Neutrophil (primary cell): ENCODE measurements at regions not wholly inside any gene's neighbourhood (a gene's known extent, or its start where the extent isn't known, plus 50 kb on each side); places are given as distances from the start of the nearest gene placed in this dataset.

Experiments used
- H3K27ac ChIP-seq: fragments of 200-600 bp; sonication (generic); 2 replicates; pipeline ENCODE4 v1.5.1; 2016; ENCODE audit warnings: mild to moderate bottlenecking, moderate library complexity
- H3K27me3 ChIP-seq: fragments of 200-600 bp; sonication (generic); 2 replicates; pipeline ENCODE4 v1.6.0; 2016; ENCODE audit warnings: mild to moderate bottlenecking
- H3K36me3 ChIP-seq: fragments of 200-600 bp; sonication (generic); 2 replicates; pipeline ENCODE4 v1.5.1; 2017
- H3K4me1 ChIP-seq, 2 experiments: fragments of 200-600 bp in 1 of 2; sonication (generic) in 1 of 2; 1 replicate in 1 of 2; 2 replicates in 1 of 2; pipeline versions ENCODE4 v1.5.1 to v1.6.1; 2013 to 2016; ENCODE audit warnings: low read depth in 1 of 2, low read length in 1 of 2, mild to moderate bottlenecking in 1 of 2, moderate library complexity in 1 of 2; ENCODE audit not compliant: control insufficient read depth in 1 of 2, insufficient read depth in 1 of 2
- H3K4me3 ChIP-seq, 2 experiments: fragments of 200-600 bp in 1 of 2; sonication (generic) in 1 of 2; 1 replicate in 1 of 2; 2 replicates in 1 of 2; pipeline ENCODE4 v1.5.1; 2013 to 2016; ENCODE audit warnings: low read depth in 1 of 2, low read length in 1 of 2, mild to moderate bottlenecking in 1 of 2, moderate library complexity in 1 of 2
- H3K9me3 ChIP-seq: fragments of 200-600 bp; sonication (generic); 2 replicates; pipeline ENCODE4 v1.5.1; 2016
- TF ChIP-seq, protein P1 (sequence below): fragments of 200-600 bp; sonication (generic); IDR thresholded peaks from 2 replicates; pipeline ENCODE4 v1.5.1; 2016; ENCODE audit warnings: antibody characterized with exemption

DNA sequence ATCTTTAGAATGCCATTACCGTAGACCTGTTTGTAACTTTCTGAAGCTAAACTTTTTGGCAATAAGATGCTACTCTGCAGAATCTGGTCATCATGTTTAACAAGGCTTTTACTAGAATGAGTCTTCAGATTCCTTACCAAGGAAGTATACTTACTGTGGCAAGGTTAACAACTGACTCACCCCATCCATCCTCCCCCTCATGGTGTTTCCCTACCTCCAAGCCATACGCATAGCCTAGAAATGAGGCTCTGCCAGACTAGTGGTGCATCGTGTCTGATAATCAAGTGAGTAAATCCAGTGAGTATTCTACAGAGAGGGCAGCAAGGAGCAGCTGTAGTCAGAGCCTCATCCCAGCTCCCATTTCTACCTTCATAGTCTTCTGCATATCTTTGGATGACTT is 223.6 kb downstream of the IPMK start:
- Histone ChIP-seq H3K4me1 (no peaks in the 10 kb centered on the region), H3K27me3 (no peaks in the 10 kb centered on the region), H3K4me3 (no peak overlapping the region), H3K36me3 (no peaks in the 10 kb centered on the region), H3K27ac (no peak overlapping the region), H3K9me3 (no peaks in the 10 kb centered on the region)
- TF ChIP-seq, protein P1, sequence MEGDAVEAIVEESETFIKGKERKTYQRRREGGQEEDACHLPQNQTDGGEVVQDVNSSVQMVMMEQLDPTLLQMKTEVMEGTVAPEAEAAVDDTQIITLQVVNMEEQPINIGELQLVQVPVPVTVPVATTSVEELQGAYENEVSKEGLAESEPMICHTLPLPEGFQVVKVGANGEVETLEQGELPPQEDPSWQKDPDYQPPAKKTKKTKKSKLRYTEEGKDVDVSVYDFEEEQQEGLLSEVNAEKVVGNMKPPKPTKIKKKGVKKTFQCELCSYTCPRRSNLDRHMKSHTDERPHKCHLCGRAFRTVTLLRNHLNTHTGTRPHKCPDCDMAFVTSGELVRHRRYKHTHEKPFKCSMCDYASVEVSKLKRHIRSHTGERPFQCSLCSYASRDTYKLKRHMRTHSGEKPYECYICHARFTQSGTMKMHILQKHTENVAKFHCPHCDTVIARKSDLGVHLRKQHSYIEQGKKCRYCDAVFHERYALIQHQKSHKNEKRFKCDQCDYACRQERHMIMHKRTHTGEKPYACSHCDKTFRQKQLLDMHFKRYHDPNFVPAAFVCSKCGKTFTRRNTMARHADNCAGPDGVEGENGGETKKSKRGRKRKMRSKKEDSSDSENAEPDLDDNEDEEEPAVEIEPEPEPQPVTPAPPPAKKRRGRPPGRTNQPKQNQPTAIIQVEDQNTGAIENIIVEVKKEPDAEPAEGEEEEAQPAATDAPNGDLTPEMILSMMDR = no peak

DNA sequence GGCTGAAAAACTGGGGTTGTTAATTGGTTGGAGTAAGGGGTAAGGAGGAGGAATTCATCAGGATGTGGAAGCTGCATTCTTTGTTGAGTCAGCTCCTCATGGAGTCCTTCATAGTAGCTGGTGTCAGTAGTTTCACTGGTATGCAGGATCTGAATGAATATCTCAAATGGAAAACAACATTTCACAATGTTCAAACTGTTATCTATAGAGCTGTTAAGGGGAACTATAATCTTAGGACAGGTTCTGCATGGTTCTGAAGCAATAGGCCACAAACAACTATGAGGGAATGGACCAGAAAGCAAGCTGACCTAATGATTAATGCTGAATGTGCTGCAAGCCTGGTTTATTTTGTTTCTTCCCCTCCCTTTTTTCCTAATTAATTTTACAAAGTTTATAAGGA is 225.8 kb downstream of the IPMK start:
- Histone ChIP-seq H3K27me3 (no peaks in the 10 kb centered on the region), H3K36me3 (no peaks in the 10 kb centered on the region), H3K9me3 (no peaks in the 10 kb centered on the region), H3K4me3 (no peak overlapping the region), H3K27ac (no peak overlapping the region), H3K4me1 (no peaks in the 10 kb centered on the region)
- TF ChIP-seq, protein P1 = no peak

DNA sequence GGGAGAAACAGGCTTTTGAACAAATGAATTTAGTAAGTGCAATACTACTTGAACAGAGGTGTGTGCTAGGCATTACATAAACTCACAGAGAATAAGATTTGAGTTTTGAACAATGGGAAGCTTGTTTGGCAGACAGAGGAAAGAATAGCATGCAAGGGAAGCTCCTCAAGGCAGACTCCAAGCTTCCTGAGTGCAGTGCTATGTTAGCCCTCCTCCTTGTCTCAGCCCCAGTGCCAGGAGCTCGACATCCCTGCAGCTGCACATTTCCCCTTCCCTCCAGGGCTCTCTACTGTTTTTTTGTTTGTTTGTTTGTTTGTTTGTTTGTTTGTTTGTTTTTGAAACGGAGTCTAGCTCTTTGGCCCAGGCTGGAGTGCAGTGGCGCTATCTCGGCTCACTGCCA is 237.5 kb downstream of the IPMK start:
- Histone ChIP-seq H3K27ac (no peak overlapping the region), H3K9me3 (no peaks in the 10 kb centered on the region), H3K27me3 (no peaks in the 10 kb centered on the region), H3K4me1 (no peaks in the 10 kb centered on the region), H3K4me3 (no peak overlapping the region), H3K36me3 (no peaks in the 10 kb centered on the region)
- TF ChIP-seq, protein P1 = no peak

- H3K27me3 ChIP-seq = no peaks in the 10 kb centered on the region
- no peaks in the 10 kb centered on the region for H3K4me1 ChIP-seq
- no peak overlapping the region for H3K4me3 ChIP-seq
- no peak overlapping the region for H3K27ac ChIP-seq
- TF ChIP-seq, protein P1 = no peak
- no peaks in the 10 kb centered on the region for H3K36me3 ChIP-seq
- H3K9me3 ChIP-seq = no peaks in the 10 kb centered on the region
Observed at GRCh38 chr10:58028597-58029366, 238.9 kb downstream of the IPMK start.

GRCh38 chr10:58027426-58027825 is 240.3 kb downstream of the IPMK start:
- H3K9me3 ChIP-seq = no peaks in the 10 kb centered on the region
- no peak overlapping the region for H3K27ac ChIP-seq
- no peak overlapping the region for H3K4me3 ChIP-seq
- TF ChIP-seq, protein P1 = no peak
- no peaks in the 10 kb centered on the region for H3K4me1 ChIP-seq
- no peaks in the 10 kb centered on the region for H3K36me3 ChIP-seq
- no peaks in the 10 kb centered on the region for H3K27me3 ChIP-seq
